ENCODE measurements at regions not wholly inside any gene's neighbourhood (a gene's known extent, or its start where the extent isn't known, plus 50 kb on each side); places are given as distances from the start of the nearest gene placed in this dataset.

DNA sequence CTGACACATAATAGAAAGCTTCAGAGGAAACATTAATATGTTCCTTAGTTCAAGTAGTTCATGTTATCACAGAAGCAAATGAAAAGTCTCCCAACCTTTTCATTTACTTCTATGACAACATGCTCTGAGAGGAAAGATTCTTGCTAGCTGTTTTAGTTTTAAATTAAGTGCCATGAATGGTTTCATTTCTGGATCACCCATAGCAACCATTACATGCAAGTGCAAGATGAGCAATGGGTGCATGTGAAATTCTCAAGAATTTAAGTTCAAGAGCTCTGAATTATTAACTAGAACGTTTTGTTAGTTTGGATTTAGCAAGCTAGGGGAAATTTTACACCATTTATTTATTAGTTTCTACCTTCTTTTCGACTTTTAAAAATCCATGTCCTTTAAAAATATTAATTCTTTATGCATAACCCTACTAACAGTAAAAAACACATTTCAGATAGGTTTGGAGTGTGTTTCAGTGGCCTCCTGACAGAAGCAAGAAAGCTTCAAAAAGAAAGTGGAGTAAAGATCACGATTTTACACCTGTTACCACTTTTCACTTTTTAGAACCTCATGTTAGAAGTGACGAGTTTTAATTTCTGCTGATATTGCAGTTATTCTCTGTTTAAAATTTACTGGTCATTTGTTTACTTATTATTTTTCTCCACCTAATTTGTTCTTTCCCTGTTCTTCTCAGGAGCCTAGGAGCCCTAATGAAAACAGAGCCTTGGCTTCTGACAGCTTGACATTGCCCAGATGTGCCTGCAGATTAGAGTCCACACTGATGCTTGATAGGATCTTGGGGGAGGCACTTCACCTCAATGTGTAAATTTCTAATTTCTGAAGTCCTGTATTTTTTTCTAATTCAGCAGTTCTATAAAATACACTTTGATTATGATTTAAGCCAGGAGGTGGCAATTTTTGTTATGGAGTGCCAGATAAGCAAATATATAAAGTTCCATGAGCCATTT, 995.3 kb upstream of the PHF14 start:
- no peak for DNase-seq (ENCODE audit: low read depth in 2 of 2)

- no peak for DNase-seq (ENCODE audit: low read depth in 2 of 2)
These were observed 991.8 kb upstream of the PHF14 start for GRCh38 chr7:9981742-9982349.

DNA sequence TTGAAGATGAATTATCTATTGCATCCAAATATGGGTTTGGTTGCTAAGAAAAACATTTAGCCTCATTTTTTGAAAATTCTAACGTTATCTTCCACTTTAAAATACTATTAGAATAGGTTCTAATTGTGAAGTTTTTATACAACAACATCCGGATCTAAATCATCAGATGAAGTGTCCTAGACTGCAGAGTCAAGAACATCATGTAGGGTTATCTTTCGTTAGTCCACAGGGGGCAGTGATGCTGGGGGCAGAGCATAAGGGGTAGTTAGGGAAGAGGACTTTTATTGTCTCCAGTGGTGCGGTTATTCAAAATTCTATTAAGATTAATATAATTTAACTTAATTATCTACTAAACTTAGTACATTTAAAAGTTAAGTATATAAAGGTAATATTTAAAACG, 990.6 kb upstream of the PHF14 start:
- DNase-seq (ENCODE audit: low read depth in 2 of 2), result no peak

DNA sequence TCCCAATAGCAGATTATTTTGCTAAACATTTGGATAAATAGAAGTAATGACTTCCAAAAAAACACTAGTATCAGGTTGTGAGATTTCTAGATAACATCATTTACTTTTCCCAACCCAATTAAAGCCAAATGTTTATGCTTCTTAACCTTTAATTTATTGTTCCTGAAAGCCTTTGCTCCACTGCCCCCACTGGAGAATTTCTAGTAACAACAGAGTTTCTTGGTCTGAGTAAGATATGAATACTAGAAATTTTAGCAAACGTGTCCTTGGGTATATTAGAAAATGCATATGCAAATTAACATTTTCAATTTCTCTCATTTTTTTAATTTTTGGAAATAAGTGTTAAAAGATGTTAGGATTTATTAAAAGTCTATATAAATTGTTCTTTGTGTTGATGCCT, 958.0 kb upstream of the PHF14 start:
- no peak for DNase-seq (ENCODE audit: low read depth in 2 of 2)

GRCh38 chr7:10022480-10022879, 951.2 kb upstream of the PHF14 start:
- no peak for DNase-seq (ENCODE audit: low read depth in 2 of 2)

- no peak for DNase-seq (ENCODE audit: low read depth in 2 of 2)
These were observed 950.7 kb upstream of the PHF14 start for GRCh38 chr7:10022957-10023356.

DNA sequence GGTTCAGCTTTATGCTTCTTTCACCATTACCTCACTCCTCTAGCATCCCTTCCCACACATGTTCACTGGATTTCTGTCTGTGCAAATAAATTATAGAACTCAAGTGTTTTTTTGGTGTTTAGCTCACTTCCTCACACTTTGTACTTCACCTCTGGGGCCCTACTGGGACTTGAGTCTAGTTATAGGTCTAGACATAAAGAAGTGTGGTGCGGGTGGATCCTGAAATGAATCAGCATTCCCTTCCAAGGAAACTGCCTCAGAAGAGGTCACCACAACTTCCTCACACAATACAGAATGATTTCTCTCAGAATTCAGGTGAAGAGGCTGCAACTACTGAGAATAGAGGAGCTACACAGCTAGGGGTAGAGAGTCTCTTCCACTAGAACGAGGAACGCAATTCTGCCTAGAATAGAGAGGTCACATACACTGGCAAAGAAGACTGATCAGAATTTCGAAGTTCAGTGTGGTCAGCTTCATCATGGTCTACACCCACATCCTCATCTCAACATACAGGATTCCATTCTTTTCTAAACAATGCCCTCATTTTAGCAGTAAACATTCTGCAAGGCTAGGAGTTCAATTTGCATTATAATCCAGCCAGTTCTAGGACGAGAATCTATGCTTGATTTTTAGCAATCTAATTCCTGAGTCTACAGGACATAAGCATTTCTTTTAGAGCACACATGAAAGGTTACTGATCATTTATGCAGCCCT, 938.7 kb upstream of the PHF14 start:
- no peak for DNase-seq (ENCODE audit: low read depth in 2 of 2)

- DNase-seq (ENCODE audit: low read depth in 2 of 2), result no peak
These were observed 937.0 kb upstream of the PHF14 start for GRCh38 chr7:10036693-10037092.

- no peak for DNase-seq (ENCODE audit: low read depth in 2 of 2)
These were observed 935.3 kb upstream of the PHF14 start for GRCh38 chr7:10038351-10038750.

DNA sequence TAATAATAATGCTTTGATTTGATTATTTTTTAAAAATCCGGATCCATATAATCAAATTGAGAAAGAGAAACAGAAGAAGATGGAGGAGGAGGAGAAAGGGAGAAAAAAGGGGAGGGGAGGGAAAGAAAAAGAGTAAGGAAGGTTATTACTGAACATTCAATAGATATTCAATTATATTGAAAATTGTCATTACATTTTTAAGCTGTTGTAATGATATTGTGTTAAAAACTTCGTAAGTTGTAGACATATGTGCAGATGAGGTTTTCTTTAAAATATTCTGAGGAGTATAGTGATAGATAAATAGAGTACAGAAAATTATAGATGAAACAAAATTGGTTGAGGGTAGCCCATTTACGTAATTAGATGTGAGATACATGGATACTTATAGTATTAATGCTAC, 933.0 kb upstream of the PHF14 start:
- DNase-seq (ENCODE audit: low read depth in 2 of 2), result no peak

GRCh38 chr7:10070899-10071298, 902.8 kb upstream of the PHF14 start:
- DNase-seq (ENCODE audit: low read depth in 2 of 2), result no peak

DNA sequence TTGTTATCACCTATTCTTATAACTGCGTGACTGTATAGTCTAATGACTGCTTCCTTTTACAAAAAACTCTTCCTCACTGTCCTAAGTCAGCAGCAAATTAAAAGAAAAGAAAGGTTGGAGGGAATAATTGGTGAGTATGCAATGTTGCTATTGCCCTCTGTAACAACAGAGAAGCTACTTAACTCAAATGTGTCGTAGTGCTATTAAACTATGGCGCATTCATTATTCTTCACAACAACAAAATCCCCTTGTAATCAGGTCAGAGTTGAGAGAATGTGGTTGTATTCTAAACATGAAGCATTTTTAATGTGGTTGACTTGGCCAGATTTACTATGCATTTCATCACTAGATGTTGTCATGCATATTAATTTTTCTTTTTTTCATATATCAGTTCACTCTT, 897.8 kb upstream of the PHF14 start:
- no peak for DNase-seq (ENCODE audit: low read depth in 2 of 2)

DNA sequence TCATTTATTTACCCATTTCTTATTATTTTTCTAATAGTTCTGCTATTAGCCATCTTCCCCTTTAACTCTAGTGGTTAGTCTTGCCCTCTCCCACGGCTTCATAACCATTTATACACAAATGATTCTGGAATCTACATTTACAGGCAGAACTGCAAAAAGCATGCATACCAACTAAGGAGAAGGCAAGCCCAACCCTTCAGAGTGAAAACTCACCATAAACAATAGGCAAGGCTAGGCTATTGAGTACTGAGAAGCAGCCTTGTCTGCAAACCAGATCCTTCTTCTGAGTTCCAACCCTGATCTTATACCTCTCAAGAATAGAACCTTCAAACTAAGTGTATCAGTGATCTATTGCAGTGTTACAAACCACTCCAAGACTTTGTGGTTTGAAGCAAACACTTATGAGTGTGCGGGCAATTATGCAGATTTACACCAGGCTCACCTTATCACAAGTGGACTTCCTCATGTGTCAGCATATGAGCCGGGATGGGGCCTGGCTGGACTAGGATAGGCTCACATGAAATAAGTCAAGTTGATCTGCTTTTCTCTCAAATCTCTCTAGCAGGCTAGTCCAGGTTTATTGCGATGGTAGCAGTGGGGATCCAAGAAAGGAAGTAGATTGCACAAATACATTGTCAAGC, 896.9 kb upstream of the PHF14 start:
- no peak for DNase-seq (ENCODE audit: low read depth in 2 of 2)

DNA sequence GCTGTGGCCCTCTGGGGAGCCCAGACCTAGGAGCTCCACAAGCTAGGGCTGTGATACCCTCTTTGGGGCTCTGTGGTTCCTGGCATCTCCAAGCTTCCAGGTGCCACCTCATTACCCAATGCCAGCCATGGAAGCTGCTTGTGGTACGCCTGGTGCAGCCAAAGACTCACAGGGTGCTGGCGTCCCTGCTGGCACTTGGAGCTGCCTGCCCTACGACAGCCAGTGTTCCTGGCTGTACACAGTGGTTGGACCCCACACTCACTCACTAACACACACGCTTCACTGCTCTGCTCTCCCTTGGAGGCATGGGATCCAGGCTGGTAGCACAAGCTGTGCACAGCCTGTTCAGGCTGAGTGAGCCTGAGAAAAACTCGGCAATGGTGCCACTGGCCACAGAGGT, 894.1 kb upstream of the PHF14 start:
- DNase-seq (ENCODE audit: low read depth in 2 of 2), result no peak

DNA sequence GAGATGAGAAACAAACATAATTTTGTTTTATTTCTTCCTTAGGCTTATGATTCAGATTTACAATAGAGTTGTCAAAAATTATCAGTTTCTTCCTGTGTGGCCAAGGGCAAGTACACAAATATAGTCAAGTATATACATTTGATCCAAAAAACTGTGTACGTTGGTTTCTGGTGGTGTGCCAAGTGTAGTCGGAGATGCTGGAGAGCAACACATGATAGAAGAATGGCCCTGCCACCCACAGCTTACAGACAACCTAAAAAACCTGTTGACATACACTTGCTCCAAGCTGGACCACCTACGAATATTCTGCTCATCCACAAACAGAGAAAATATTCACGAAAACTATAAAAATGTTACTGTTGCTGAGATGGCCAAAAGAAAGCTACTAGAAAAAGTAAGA, 890.8 kb upstream of the PHF14 start:
- no peak for DNase-seq (ENCODE audit: low read depth in 2 of 2)

GRCh38 chr7:10083766-10084165, 889.9 kb upstream of the PHF14 start:
- no peak for DNase-seq (ENCODE audit: low read depth in 2 of 2)

DNA sequence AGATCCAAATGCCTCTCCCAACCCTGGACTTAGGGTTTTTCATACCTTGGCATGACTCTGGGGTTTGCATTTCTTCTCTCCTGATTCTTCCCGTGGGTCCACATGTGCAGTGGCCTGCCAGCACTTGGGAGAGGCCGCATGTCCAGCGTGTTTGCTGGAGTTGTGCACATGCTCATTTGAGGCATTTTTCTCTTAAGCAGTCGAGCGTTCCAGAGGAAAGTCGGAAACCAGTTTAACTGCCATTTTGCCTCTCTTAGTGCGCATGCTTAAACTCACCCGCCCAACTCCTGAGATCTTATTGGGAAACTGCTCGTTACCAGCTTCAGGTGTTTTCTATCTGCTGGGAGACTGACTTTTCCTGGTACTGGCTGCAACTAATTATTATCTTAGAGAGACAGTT, 888.4 kb upstream of the PHF14 start:
- DNase-seq (ENCODE audit: low read depth in 2 of 2), result no peak

GRCh38 chr7:10100572-10100971, 873.1 kb upstream of the PHF14 start:
- no peak for DNase-seq (ENCODE audit: low read depth in 2 of 2)

- no peak for DNase-seq (ENCODE audit: low read depth in 2 of 2)
These were observed 872.3 kb upstream of the PHF14 start for GRCh38 chr7:10101351-10101750.

DNA sequence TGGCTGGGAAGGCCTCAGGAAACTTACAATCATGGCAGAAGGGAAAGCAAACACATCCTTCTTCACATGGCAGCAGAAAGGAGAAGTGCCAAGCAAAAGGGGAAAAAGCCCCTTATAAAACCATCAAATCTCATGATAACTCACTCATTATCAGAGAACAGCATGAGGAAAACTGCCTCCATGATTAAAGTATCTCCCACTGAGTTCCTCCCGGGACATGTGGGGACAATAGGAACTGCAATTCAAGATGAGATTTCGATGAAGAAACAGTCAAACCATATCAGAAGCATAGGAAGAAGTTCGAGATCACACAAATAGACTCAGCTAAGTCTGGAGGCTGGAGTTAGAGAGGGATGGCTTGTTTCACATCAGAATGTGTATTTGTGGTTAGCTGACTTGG, 869.4 kb upstream of the PHF14 start:
- no peak for DNase-seq (ENCODE audit: low read depth in 2 of 2)

GRCh38 chr7:10106609-10107008, 867.1 kb upstream of the PHF14 start:
- DNase-seq (ENCODE audit: low read depth in 2 of 2), result no peak

DNA sequence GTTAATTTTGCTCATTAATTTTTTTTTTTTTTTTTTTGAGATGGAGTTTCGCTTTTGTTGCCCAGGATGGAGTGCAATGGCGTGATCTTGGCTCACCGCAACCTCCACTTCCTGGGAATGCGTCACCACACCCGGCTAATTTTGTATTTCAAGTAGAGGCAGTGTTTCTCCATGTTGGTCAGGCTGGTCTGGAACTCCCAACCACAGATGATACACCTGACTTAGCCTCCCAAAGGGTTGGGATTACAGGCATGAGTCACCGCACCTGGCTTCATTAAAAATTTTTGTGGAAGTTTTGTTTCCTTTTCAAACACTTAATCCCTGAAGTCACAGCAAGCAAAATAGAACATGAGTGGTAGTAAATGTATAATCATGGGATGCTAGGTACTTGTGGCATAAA, 857.2 kb upstream of the PHF14 start:
- no peak for DNase-seq (ENCODE audit: low read depth in 2 of 2)
